ENCODE measurements at regions not wholly inside any gene's neighbourhood (a gene's known extent, or its start where the extent isn't known, plus 50 kb on each side); places are given as distances from the start of the nearest gene placed in this dataset.

- TF ChIP-seq ZNF514 (tag by site-specific recombination; IDR thresholded peaks at IDR 0.05) (no peak), ZNF658 (tag by site-specific recombination; IDR thresholded peaks at IDR 0.05) (no peak), OVOL3 (tag by site-specific recombination; IDR thresholded peaks at IDR 0.05) (no peak), ZFHX2 (tag by site-specific recombination; conservative IDR thresholded peaks at IDR 0.05) (no peak), IKZF3 (tag by site-specific recombination; IDR thresholded peaks at IDR 0.05) (no peak), SCRT2 (tag by site-specific recombination; IDR thresholded peaks at IDR 0.05) (no peak), ZNF239 (tag by site-specific recombination; IDR thresholded peaks at IDR 0.05) (no peak), ZNF140 (tag by site-specific recombination; IDR thresholded peaks at IDR 0.05) (no peak), MEIS1 (CRISPR knock-in tag; IDR thresholded peaks at IDR 0.05; ENCODE audit: borderline replicate concordance) (no peak), ZNF558 (tag by site-specific recombination; IDR thresholded peaks at IDR 0.05) (no peak), RBAK (tag by site-specific recombination; IDR thresholded peaks at IDR 0.05) (no peak), ZBTB20 (tag by site-specific recombination; IDR thresholded peaks at IDR 0.05) (no peak), ZSCAN23 (tag by site-specific recombination; IDR thresholded peaks at IDR 0.05) (no peak), ZNF560 (tag by site-specific recombination; IDR thresholded peaks at IDR 0.05; ENCODE audit: borderline replicate concordance) (no peak)
- TF ChIP-seq, protein P1, sequence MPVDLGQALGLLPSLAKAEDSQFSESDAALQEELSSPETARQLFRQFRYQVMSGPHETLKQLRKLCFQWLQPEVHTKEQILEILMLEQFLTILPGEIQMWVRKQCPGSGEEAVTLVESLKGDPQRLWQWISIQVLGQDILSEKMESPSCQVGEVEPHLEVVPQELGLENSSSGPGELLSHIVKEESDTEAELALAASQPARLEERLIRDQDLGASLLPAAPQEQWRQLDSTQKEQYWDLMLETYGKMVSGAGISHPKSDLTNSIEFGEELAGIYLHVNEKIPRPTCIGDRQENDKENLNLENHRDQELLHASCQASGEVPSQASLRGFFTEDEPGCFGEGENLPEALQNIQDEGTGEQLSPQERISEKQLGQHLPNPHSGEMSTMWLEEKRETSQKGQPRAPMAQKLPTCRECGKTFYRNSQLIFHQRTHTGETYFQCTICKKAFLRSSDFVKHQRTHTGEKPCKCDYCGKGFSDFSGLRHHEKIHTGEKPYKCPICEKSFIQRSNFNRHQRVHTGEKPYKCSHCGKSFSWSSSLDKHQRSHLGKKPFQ (tag by site-specific recombination; IDR thresholded peaks at IDR 0.05) = no peak
- Histone ChIP-seq H3K36me3 (ENCODE audit: control insufficient read depth in 2 of 2, insufficient read depth in 1 of 2, low read length in 2 of 2) (no peaks in the 10 kb centered on the region), H3K4me1 (ENCODE audit: control insufficient read depth, insufficient read depth, low read length) (peaks cover 6% of the 10 kb centered on the region; the same call in 1 of the 2 replicates), H3K27ac (ENCODE audit: extremely low read depth, low read depth, low read length) (no peak overlapping the region), H3K4me3 (ENCODE audit: low read depth, low read length) (no peak overlapping the region), H3K9me3 (ENCODE audit: control insufficient read depth, insufficient read depth, low read depth, low read length) (no peaks in the 10 kb centered on the region)
- CTCF ChIA-PET = no interaction called here
- POLR2A ChIA-PET = no interaction called here
These were observed 142.5 kb upstream of the ARID2 start for GRCh38 chr12:45587012-45587411.

DNA sequence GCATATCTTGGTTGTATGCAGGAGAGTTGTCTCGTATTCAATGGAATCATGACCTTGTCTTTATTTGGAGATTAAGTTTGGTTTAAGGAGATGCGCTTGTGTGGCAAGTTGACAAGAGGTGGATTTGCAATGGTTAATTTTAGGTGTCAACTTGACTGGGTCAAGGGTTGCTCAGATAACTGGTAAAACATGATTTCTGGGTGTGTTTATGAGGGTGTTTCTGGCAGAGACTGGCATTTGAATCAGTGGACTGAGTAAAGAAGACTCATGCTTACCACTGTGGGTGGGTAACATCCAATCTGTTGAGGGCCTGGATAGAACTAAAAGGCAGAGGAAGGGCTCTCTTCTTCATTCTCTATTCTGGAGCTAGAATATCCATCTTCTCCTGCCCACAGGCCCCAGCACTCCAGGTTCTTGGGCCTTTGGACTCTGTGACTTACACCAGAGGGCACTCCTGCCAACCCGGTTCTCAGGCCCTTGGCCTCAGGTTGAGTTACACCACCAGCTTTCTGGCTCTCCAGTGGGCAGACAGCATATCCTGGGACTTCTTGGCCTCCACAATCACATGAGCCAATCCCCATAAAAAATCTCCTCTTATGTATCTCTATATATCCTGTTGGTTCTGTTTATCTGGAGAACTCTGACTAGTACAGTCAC lies 141.5 kb upstream of the ARID2 start:
- TF ChIP-seq ZNF37A (tag by site-specific recombination; IDR thresholded peaks at IDR 0.05) = no peak
- TF ChIP-seq ZNF610 (tag by site-specific recombination; IDR thresholded peaks at IDR 0.05; ENCODE audit: borderline replicate concordance) = no peak
- TF ChIP-seq ZNF830 (tag by site-specific recombination; IDR thresholded peaks at IDR 0.05; ENCODE audit: low read depth) = no peak
- no peak for TF ChIP-seq ZFP37 (tag by site-specific recombination; IDR thresholded peaks at IDR 0.05)
- no peak for TF ChIP-seq ZNF837 (tag by site-specific recombination; IDR thresholded peaks at IDR 0.05)
- Histone ChIP-seq H3K9me3 (ENCODE audit: control insufficient read depth, insufficient read depth, low read depth, low read length) (no peaks in the 10 kb centered on the region), H3K4me3 (ENCODE audit: low read depth, low read length) (no peak overlapping the region), H3K36me3 (ENCODE audit: control insufficient read depth in 2 of 2, insufficient read depth in 1 of 2, low read length in 2 of 2) (no peaks in the 10 kb centered on the region), H3K4me1 (ENCODE audit: control insufficient read depth, insufficient read depth, low read length) (peaks cover 3% of the 10 kb centered on the region; the same call in 1 of the 2 replicates), H3K27ac (ENCODE audit: extremely low read depth, low read depth, low read length) (no peak overlapping the region)
- ChIA-PET CTCF (no interaction called here), POLR2A (no interaction called here)

DNA sequence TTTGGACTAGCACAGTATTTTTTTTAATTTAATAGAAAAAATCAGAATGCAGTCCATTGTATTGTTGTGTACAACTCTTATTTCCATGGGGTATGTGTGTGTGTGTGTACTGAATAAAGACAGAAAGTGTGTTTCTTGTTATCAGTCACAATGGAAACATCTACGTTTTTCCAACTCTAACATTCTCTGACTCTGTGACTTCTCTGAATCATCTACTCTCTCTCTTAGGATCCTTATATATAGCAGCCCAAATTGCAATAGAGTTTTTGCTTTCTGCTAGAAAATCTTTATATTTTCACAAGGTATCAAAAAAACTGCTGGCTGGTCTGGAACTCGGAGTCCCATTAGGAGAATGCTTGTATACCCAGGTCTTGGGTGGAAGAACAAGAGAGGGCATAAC lies 138.9 kb upstream of the ARID2 start:
- POLR2A ChIA-PET = no interaction called here
- no peaks in the 10 kb centered on the region for H3K4me1 ChIP-seq (ENCODE audit: control insufficient read depth, insufficient read depth, low read length)
- no peak for TF ChIP-seq ZNF777 (tag by site-specific recombination; IDR thresholded peaks at IDR 0.05; ENCODE audit: borderline replicate concordance)
- no peak overlapping the region for H3K4me3 ChIP-seq (ENCODE audit: low read depth, low read length)
- no peaks in the 10 kb centered on the region for H3K9me3 ChIP-seq (ENCODE audit: control insufficient read depth, insufficient read depth, low read depth, low read length)
- CTCF ChIA-PET = interaction anchor here (0.7 kb wide), 1 partner anchor 303 kb away, joined by 3 read pairs; no protein-coding TSS in a partner anchor
- H3K36me3 ChIP-seq (ENCODE audit: control insufficient read depth in 2 of 2, insufficient read depth in 1 of 2, low read length in 2 of 2) = no peaks in the 10 kb centered on the region
- H3K27ac ChIP-seq (ENCODE audit: extremely low read depth, low read depth, low read length) = no peak overlapping the region

Measured in HEK293 (cell line).